Panc1 (cell line): ENCODE measurements at regions not wholly inside any gene's neighbourhood (a gene's known extent, or its start where the extent isn't known, plus 50 kb on each side); places are given as distances from the start of the nearest gene placed in this dataset.

Experiments used
- ATAC-seq: fragments of 200-7000 bp; cut with Tn5 transposase; 2 replicates; pipeline ENCODE4 v1.9.1; 2020; ENCODE audit warnings: mild to moderate bottlenecking, moderate library complexity
- BruUV-seq: library from RNA; stranded (reverse); fragments of 400-500 nt; replicated peaks from 2 replicates; lab custom pipeline; 2021; lab: Mats Ljungman, UMichigan
- CTCF ChIA-PET: fragments of 300-600 bp; sonication (Branson Sonifier 250); formaldehyde crosslinking; loops from one replicate; lab custom pipeline; 2022; ENCODE audit warnings: antibody characterized with exemption; lab: Charles Lee
- POLR2A ChIA-PET: fragments of 300-600 bp; sonication (Branson Sonifier 250); formaldehyde crosslinking; loops from one replicate; lab custom pipeline; 2022; ENCODE audit warnings: antibody characterized with exemption; lab: Charles Lee
- DNase-seq: peaks from one replicate; pipeline ENCODE4 v3.0.0-alpha.2; 2010; ENCODE audit warnings: low read depth, low spot score
- H3K27ac ChIP-seq: 2 replicates; pipeline ENCODE4 v1.5.1; 2011; ENCODE audit warnings: mild to moderate bottlenecking, low read length, inconsistent platforms
- H3K27me3 ChIP-seq: fragments of 200-500 bp; sonication (Bioruptor generic); 2 replicates; pipeline ENCODE4 v1.6.0; 2014; ENCODE audit warnings: low read length, inconsistent platforms; ENCODE audit not compliant: control insufficient read depth, insufficient read depth
- H3K36me3 ChIP-seq: fragments of 200-500 bp; sonication (Bioruptor generic); 2 replicates; pipeline ENCODE4 v1.5.1; 2014; ENCODE audit warnings: inconsistent platforms, mild to moderate bottlenecking, low read length, moderate library complexity; ENCODE audit not compliant: control insufficient read depth, insufficient read depth
- H3K4me1 ChIP-seq: 2 replicates; pipeline ENCODE4 v1.5.1; 2011; ENCODE audit warnings: inconsistent platforms, mild to moderate bottlenecking, low read length, moderate library complexity; ENCODE audit not compliant: control insufficient read depth, insufficient read depth
- H3K4me3 ChIP-seq, 2 experiments: 2 replicates each; pipeline ENCODE4 v1.5.1; 2011 to 2012; ENCODE audit warnings: low read depth in 2 of 2, low read length in 2 of 2, mild to moderate bottlenecking in 2 of 2, inconsistent platforms in 1 of 2, moderate library complexity in 1 of 2
- H3K9me3 ChIP-seq: fragments of 200-500 bp; sonication (Bioruptor generic); 2 replicates; pipeline ENCODE4 v1.5.1; 2014; ENCODE audit warnings: low read depth, mild to moderate bottlenecking, inconsistent platforms, low read length, moderate library complexity; ENCODE audit not compliant: control insufficient read depth, insufficient read depth
- CTCF ChIP-seq: fragments of 450-650 bp; IDR thresholded peaks from 2 replicates; pipeline ENCODE4 v1.5.1; 2017; ENCODE audit warnings: mild to moderate bottlenecking
- POLR2AphosphoS5 ChIP-seq: IDR thresholded peaks from 2 replicates; pipeline ENCODE4 v1.6.1; 2012; ENCODE audit warnings: mild to moderate bottlenecking, low read depth, low read length, moderate library complexity
- SIN3A ChIP-seq: IDR thresholded peaks from 2 replicates; pipeline ENCODE4 v1.6.1; 2012; ENCODE audit warnings: low read depth, mild to moderate bottlenecking, low read length, moderate library complexity, borderline replicate concordance; ENCODE audit not compliant: insufficient read depth
- TCF7L2 ChIP-seq: IDR thresholded peaks from 2 replicates; pipeline ENCODE4 v1.6.1; 2011; ENCODE audit warnings: mild to moderate bottlenecking, low read depth, low read length, inconsistent platforms
- in situ Hi-C: cut with HindIII; loops from 2 replicates; pipeline ENCODE4 v1.10.0; 2016; ENCODE audit warnings: low sequenced_read_pairs, low pct_unique_long_range_greater_than_20kb
- intact Hi-C: fragments of 100-400 bp; cut with micrococcal nuclease; formaldehyde crosslinking; loops from one replicate; pipeline ENCODE4 v1.10.0; 2022; ENCODE audit not compliant: unreplicated experiment
- TF ChIP-seq, protein P1 (sequence below), 2 experiments: IDR thresholded peaks; 2 replicates each; pipeline ENCODE4 v1.6.1; 2011 to 2012; ENCODE audit warnings: low read depth in 2 of 2, control low read depth in 1 of 2, low read length in 1 of 2, mild to moderate bottlenecking in 1 of 2, moderate library complexity in 1 of 2; ENCODE audit not compliant: insufficient read depth in 1 of 2

DNA sequence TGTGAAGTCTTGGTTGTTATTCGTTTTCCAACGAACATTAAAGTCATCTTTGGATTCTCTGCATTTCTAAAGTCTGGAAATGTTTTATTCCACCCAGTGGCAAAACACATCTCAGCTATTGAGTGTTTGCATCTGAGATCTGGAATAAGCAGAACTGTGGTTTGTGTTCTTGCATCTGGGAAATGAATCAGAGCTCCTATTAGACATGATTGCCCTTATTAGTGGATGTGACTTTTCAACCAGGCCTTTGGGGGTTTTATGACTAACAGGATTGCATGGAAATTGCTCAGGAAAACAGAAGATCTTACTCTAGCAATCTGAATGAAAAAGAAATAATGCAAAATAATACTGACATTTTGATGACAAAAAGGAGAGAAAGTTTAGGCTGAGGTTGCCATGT is 488.8 kb downstream of the IRS2 start:
- Histone ChIP-seq H3K4me3 (no peak overlapping the region), H3K36me3 (no peaks in the 10 kb centered on the region), H3K27me3 (no peaks in the 10 kb centered on the region), H3K9me3 (no peaks in the 10 kb centered on the region), H3K27ac (no peak overlapping the region), H3K4me1 (no peaks in the 10 kb centered on the region)
- no peak for ATAC-seq
- no peak for DNase-seq
- no TSS peak for BruUV-seq
- intact Hi-C loops (no loop called here), in situ Hi-C loops (no loop called here)
- CTCF ChIA-PET = interaction anchor here (0.5 kb wide), 1 partner anchor 172 kb away, joined by 4 read pairs; no protein-coding TSS in a partner anchor
- POLR2A ChIA-PET = no interaction called here
- TF ChIP-seq, protein P1, sequence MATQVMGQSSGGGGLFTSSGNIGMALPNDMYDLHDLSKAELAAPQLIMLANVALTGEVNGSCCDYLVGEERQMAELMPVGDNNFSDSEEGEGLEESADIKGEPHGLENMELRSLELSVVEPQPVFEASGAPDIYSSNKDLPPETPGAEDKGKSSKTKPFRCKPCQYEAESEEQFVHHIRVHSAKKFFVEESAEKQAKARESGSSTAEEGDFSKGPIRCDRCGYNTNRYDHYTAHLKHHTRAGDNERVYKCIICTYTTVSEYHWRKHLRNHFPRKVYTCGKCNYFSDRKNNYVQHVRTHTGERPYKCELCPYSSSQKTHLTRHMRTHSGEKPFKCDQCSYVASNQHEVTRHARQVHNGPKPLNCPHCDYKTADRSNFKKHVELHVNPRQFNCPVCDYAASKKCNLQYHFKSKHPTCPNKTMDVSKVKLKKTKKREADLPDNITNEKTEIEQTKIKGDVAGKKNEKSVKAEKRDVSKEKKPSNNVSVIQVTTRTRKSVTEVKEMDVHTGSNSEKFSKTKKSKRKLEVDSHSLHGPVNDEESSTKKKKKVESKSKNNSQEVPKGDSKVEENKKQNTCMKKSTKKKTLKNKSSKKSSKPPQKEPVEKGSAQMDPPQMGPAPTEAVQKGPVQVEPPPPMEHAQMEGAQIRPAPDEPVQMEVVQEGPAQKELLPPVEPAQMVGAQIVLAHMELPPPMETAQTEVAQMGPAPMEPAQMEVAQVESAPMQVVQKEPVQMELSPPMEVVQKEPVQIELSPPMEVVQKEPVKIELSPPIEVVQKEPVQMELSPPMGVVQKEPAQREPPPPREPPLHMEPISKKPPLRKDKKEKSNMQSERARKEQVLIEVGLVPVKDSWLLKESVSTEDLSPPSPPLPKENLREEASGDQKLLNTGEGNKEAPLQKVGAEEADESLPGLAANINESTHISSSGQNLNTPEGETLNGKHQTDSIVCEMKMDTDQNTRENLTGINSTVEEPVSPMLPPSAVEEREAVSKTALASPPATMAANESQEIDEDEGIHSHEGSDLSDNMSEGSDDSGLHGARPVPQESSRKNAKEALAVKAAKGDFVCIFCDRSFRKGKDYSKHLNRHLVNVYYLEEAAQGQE (IDR thresholded peaks at IDR 0.05; ENCODE audit: insufficient read depth in 1 of 2, low read depth in 2 of 2, low read length in 1 of 2) = no peak
- no peak for TF ChIP-seq POLR2AphosphoS5

DNA sequence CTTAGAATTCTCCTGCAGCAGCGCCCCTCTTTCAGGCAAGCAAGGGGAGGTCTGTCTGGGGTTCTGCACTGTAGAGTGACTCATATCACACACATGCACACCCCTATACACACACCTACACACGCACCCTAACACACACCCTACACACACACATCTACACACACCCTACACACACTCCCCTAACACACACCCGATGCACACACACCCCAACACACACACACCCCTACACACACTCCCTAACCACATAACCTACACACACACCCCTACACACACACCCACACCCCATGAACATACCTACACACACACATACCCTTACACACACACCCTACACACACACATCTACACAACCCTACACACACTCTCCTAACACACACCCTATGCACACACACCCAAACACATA is 493.2 kb downstream of the IRS2 start:
- Histone ChIP-seq H3K4me1 (no peaks in the 10 kb centered on the region), H3K4me3 (no peak overlapping the region), H3K27ac (no peak overlapping the region), H3K36me3 (no peaks in the 10 kb centered on the region), H3K27me3 (no peaks in the 10 kb centered on the region), H3K9me3 (no peaks in the 10 kb centered on the region)
- ATAC-seq (no peak), DNase-seq (no peak)
- intact Hi-C loops = no loop called here
- no TSS peak for BruUV-seq
- ChIA-PET POLR2A (no interaction called here), CTCF (no interaction called here)
- in situ Hi-C loops = no loop called here
- TF ChIP-seq, protein P1 (IDR thresholded peaks at IDR 0.05; ENCODE audit: insufficient read depth in 1 of 2, low read depth in 2 of 2, low read length in 1 of 2) = no peak
- TF ChIP-seq TCF7L2 (no peak), POLR2AphosphoS5 (no peak), CTCF (no peak), SIN3A (no peak)
